SU-DHL-6 (cell line): ENCODE measurements at regions not wholly inside any gene's neighbourhood (a gene's known extent, or its start where the extent isn't known, plus 50 kb on each side); places are given as distances from the start of the nearest gene placed in this dataset.

Experiments used
- CTCF ChIP-seq: fragments of 200-600 bp; sonication (generic); IDR thresholded peaks from one replicate; pipeline ENCODE4 v1.5.1; 2017; ENCODE audit warnings: antibody characterized with exemption, mild to moderate bottlenecking, low read length, moderate library complexity; ENCODE audit not compliant: insufficient read depth, poor library complexity, severe bottlenecking
- EZH2phosphoT487 ChIP-seq: fragments of 200-600 bp; sonication (generic), shearing (Covaris generic); conservative IDR thresholded peaks from 2 replicates; pipeline ENCODE4 v1.6.1; 2018; ENCODE audit warnings: mild to moderate bottlenecking, antibody characterized with exemption, low read length, moderate library complexity, mixed read lengths

- no peak for TF ChIP-seq CTCF
- no peak for TF ChIP-seq EZH2phosphoT487
Observed at GRCh38 chr15:24318981-24319380, 356.6 kb upstream of the NPAP1 start.
